ENCODE measurements at regions not wholly inside any gene's neighbourhood (a gene's known extent, or its start where the extent isn't known, plus 50 kb on each side); places are given as distances from the start of the nearest gene placed in this dataset.

- DNase-seq (ENCODE audit: low spot score) (peak; percentile 100), ATAC-seq (peak; percentile 90), FAIRE-seq (peak; percentile 99)
- no peaks in the 10 kb centered on the region; a peak in 1 of 5 replicates for H3K27me3 ChIP-seq (ENCODE audit: control insufficient read depth in 1 of 2, insufficient read depth in 2 of 2, low read length in 2 of 2)
- no TSS peak for BruUV-seq (replicated peaks)
- no peaks in the 10 kb centered on the region for H3K36me3 ChIP-seq (replicated peaks in 1 of 2; ENCODE audit: control insufficient read depth in 1 of 2, insufficient read depth in 2 of 2, low read length in 2 of 2)
- H4K20me1 ChIP-seq (ENCODE audit: insufficient read depth, low read length), result no peaks in the 10 kb centered on the region
- in situ Hi-C loops (cut with HindIII; ENCODE audit: extremely low pct_ligation_motif_present, low pct_unique_long_range_greater_than_20kb), result no loop called here
- 0% methylated on average over 5 of the region's 5 CpGs for WGBS (ENCODE audit: low lambda C conversion rate)
- H3K9me3 ChIP-seq (ENCODE audit: low read length), result no peaks in the 10 kb centered on the region
- peaks cover 25% of the 10 kb centered on the region for H3K79me2 ChIP-seq (ENCODE audit: insufficient read depth, low read length)
- H3K4me1 ChIP-seq (ENCODE audit: insufficient read depth, low read length), result peaks cover 63% of the 10 kb centered on the region
- peak overlapping the region in 1 of 3 experiments; percentile 18; a peak in 2 of 6 replicates for H3K4me3 ChIP-seq (replicated peaks in 1 of 3; ENCODE audit: insufficient read depth in 1 of 3, low read depth in 2 of 3, low read length in 3 of 3)
- intact Hi-C loops (cut with micrococcal nuclease; ENCODE audit: unreplicated experiment), result loop anchor here (1.0 kb wide), 1 partner anchor 100 kb away; no protein-coding TSS in a partner anchor
- POLR2A ChIA-PET, result interaction anchor here (0.7 to 3.7 kb wide), 17 partner anchors 8 to 146 kb away, joined by 3 to 41 read pairs (median 7); partner anchors contain the start of gene CHD2
- peak overlapping the region; percentile 70 for H3K9ac ChIP-seq (ENCODE audit: insufficient read depth, low read depth, low read length)
- H3K27ac ChIP-seq (ENCODE audit: extremely low read length, insufficient read depth, low read length), result peak overlapping the region; percentile 90
- peak overlapping the region; percentile 54 for H3K4me2 ChIP-seq (ENCODE audit: low read depth, low read length)
- H2AFZ ChIP-seq (ENCODE audit: low read length), result no peak overlapping the region
- CTCF ChIA-PET (ENCODE audit: low intra/inter-chr PET ratio, low total read pairs), result no interaction called here
- TF ChIP-seq KDM5A (IDR thresholded peaks at IDR 0.05; ENCODE audit: borderline replicate concordance, low read length) (peak; percentile 46; the same call in 1 of the 2 replicates), HNRNPLL (IDR thresholded peaks at IDR 0.05; ENCODE audit: low read depth, low read length, poor library complexity, severe bottlenecking) (no peak), JARID2 (CRISPR knock-in tag; IDR thresholded peaks at IDR 0.05; ENCODE audit: insufficient replicate concordance) (no peak), KDM5B (CRISPR knock-in tag; IDR thresholded peaks at IDR 0.05; ENCODE audit: borderline replicate concordance) (no peak), ZNF558 (CRISPR knock-in tag; IDR thresholded peaks at IDR 0.05; ENCODE audit: borderline replicate concordance) (no peak), GLI4 (CRISPR knock-in tag; IDR thresholded peaks at IDR 0.05; ENCODE audit: borderline replicate concordance) (no peak), AHR (CRISPR knock-in tag; IDR thresholded peaks at IDR 0.05) (no peak; the same call in 1 of the 2 replicates), ZNF414 (CRISPR knock-in tag; IDR thresholded peaks at IDR 0.05) (no peak), ZNF773 (CRISPR knock-in tag; IDR thresholded peaks at IDR 0.05; ENCODE audit: borderline replicate concordance) (no peak), ATF5 (CRISPR knock-in tag; IDR thresholded peaks at IDR 0.05; ENCODE audit: low read depth) (no peak), RFXAP (CRISPR knock-in tag; IDR thresholded peaks at IDR 0.05; ENCODE audit: borderline replicate concordance) (peak; percentile 70; the same call in 1 of the 2 replicates)
- TF ChIP-seq, protein P1, sequence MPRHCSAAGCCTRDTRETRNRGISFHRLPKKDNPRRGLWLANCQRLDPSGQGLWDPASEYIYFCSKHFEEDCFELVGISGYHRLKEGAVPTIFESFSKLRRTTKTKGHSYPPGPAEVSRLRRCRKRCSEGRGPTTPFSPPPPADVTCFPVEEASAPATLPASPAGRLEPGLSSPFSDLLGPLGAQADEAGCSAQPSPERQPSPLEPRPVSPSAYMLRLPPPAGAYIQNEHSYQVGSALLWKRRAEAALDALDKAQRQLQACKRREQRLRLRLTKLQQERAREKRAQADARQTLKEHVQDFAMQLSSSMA (CRISPR knock-in tag; IDR thresholded peaks at IDR 0.05), result no peak
- TF ChIP-seq, protein P2, sequence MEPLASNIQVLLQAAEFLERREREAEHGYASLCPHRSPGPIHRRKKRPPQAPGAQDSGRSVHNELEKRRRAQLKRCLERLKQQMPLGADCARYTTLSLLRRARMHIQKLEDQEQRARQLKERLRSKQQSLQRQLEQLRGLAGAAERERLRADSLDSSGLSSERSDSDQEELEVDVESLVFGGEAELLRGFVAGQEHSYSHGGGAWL (CRISPR knock-in tag; IDR thresholded peaks at IDR 0.05), result no peak
- TF ChIP-seq, protein P3, sequence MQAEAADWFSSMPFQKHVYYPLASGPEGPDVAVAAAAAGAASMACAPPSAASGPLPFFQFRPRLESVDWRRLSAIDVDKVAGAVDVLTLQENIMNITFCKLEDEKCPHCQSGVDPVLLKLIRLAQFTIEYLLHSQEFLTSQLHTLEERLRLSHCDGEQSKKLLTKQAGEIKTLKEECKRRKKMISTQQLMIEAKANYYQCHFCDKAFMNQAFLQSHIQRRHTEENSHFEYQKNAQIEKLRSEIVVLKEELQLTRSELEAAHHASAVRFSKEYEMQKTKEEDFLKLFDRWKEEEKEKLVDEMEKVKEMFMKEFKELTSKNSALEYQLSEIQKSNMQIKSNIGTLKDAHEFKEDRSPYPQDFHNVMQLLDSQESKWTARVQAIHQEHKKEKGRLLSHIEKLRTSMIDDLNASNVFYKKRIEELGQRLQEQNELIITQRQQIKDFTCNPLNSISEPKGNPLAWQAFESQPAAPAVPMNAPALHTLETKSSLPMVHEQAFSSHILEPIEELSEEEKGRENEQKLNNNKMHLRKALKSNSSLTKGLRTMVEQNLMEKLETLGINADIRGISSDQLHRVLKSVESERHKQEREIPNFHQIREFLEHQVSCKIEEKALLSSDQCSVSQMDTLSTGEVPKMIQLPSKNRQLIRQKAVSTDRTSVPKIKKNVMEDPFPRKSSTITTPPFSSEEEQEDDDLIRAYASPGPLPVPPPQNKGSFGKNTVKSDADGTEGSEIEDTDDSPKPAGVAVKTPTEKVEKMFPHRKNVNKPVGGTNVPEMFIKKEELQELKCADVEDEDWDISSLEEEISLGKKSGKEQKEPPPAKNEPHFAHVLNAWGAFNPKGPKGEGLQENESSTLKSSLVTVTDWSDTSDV (CRISPR knock-in tag; IDR thresholded peaks at IDR 0.05), result no peak
- TF ChIP-seq, protein P4, sequence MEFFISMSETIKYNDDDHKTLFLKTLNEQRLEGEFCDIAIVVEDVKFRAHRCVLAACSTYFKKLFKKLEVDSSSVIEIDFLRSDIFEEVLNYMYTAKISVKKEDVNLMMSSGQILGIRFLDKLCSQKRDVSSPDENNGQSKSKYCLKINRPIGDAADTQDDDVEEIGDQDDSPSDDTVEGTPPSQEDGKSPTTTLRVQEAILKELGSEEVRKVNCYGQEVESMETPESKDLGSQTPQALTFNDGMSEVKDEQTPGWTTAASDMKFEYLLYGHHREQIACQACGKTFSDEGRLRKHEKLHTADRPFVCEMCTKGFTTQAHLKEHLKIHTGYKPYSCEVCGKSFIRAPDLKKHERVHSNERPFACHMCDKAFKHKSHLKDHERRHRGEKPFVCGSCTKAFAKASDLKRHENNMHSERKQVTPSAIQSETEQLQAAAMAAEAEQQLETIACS (CRISPR knock-in tag; IDR thresholded peaks at IDR 0.05), result no peak
These were observed 96.1 kb upstream of the CHD2 start for GRCh38 chr15:92803852-92804609.
